Neural cell (in vitro differentiated cells): ENCODE measurements at regions not wholly inside any gene's neighbourhood (a gene's known extent, or its start where the extent isn't known, plus 50 kb on each side); places are given as distances from the start of the nearest gene placed in this dataset.
"Not testable (repeated sequence)": the region's sequence is repeated elsewhere in the genome, so short reads cannot be mapped to it uniquely, and the experiment has no call there.

Experiments used
- H2AFZ ChIP-seq: fragments of 200-600, 300-800 bp; sonication (generic), shearing (Covaris generic); 2 replicates; pipeline ENCODE4 v1.6.0; 2014; ENCODE audit warnings: low read depth, mild to moderate bottlenecking, antibody characterized with exemption, low read length, moderate library complexity
- H3F3A ChIP-seq: fragments of 200-600 bp; shearing (Covaris generic); 2 replicates; pipeline ENCODE4 v1.6.1; 2016; ENCODE audit warnings: mild to moderate bottlenecking, moderate library complexity, mixed read lengths, antibody characterized with exemption, low read length; ENCODE audit not compliant: insufficient read depth, poor library complexity, severe bottlenecking
- H3K27ac ChIP-seq: fragments of 200-600, 300-800 bp; sonication (generic), shearing (Covaris generic); 2 replicates; pipeline ENCODE4 v1.5.1; 2014; ENCODE audit warnings: mild to moderate bottlenecking, low read length, moderate library complexity
- H3K27me3 ChIP-seq: fragments of 300-800, 200-600 bp; sonication (generic), shearing (Covaris generic); 2 replicates; pipeline ENCODE4 v1.6.0; 2014; ENCODE audit warnings: mild to moderate bottlenecking, low read depth, low read length, moderate library complexity; ENCODE audit not compliant: insufficient read depth
- H3K36me3 ChIP-seq: fragments of 300-800, 200-600 bp; sonication (generic), shearing (Covaris generic); 2 replicates; pipeline ENCODE4 v1.5.1; 2014; ENCODE audit warnings: mild to moderate bottlenecking, antibody characterized with exemption, low read length, moderate library complexity; ENCODE audit not compliant: insufficient read depth
- H3K4me2 ChIP-seq: fragments of 300-800, 200-600 bp; sonication (generic), shearing (Covaris generic); 2 replicates; pipeline ENCODE4 v1.6.0; 2014; ENCODE audit warnings: mild to moderate bottlenecking, low read length
- H3K4me3 ChIP-seq: fragments of 300-800, 200-600 bp; sonication (generic), shearing (Covaris generic); 2 replicates; pipeline ENCODE4 v1.5.1; 2014; ENCODE audit warnings: mild to moderate bottlenecking, low read length, moderate library complexity
- H3K79me2 ChIP-seq: fragments of 200-600 bp; shearing (Covaris generic); replicated peaks from 2 replicates; pipeline ENCODE4 v1.6.0; 2014; ENCODE audit warnings: mild to moderate bottlenecking, low read length, moderate library complexity; ENCODE audit not compliant: insufficient read depth
- H3K9ac ChIP-seq: fragments of 300-800, 200-600 bp; sonication (generic), shearing (Covaris generic); 2 replicates; pipeline ENCODE4 v1.6.1; 2016; ENCODE audit warnings: mild to moderate bottlenecking, low read length, mixed read lengths
- H3K9me2 ChIP-seq: fragments of 200-600 bp; shearing (Covaris generic); 2 replicates; pipeline ENCODE4 v1.6.1; 2016; ENCODE audit warnings: mild to moderate bottlenecking, low read length, mixed read lengths; ENCODE audit not compliant: insufficient read depth
- H3K9me3 ChIP-seq: fragments of 200-600, 300-800 bp; sonication (generic), shearing (Covaris generic); 2 replicates; pipeline ENCODE4 v1.6.1; 2016; ENCODE audit warnings: mild to moderate bottlenecking, mixed run types, low read length, moderate library complexity, mixed read lengths
- H4K20me1 ChIP-seq: fragments of 200-600 bp; shearing (Covaris generic); 2 replicates; pipeline ENCODE4 v1.6.1; 2016; ENCODE audit warnings: mild to moderate bottlenecking, mixed run types; ENCODE audit not compliant: insufficient read depth
- EP300 ChIP-seq: fragments of 450-650 bp; conservative IDR thresholded peaks from 2 replicates; pipeline ENCODE4 v1.6.1; 2014; ENCODE audit warnings: antibody characterized with exemption, mild to moderate bottlenecking, moderate library complexity; ENCODE audit not compliant: poor library complexity, severe bottlenecking
- EZH2 ChIP-seq: fragments of 200-600, 300-800 bp; shearing (Covaris generic), sonication (generic); IDR thresholded peaks from 2 replicates; pipeline ENCODE4 v1.6.1; 2014; ENCODE audit warnings: antibody characterized with exemption, low read length, borderline replicate concordance, mild to moderate bottlenecking; ENCODE audit not compliant: insufficient read depth, poor library complexity, severe bottlenecking
- MXI1 ChIP-seq: fragments of 450-650 bp; conservative IDR thresholded peaks from 2 replicates; pipeline ENCODE4 v1.6.1; 2014; ENCODE audit warnings: antibody characterized with exemption, mild to moderate bottlenecking; ENCODE audit not compliant: poor library complexity, severe bottlenecking
- POLR2AphosphoS5 ChIP-seq: IDR thresholded peaks from 2 replicates; pipeline ENCODE4 v1.6.1; 2012
- RAD21 ChIP-seq: fragments of 450-650 bp; conservative IDR thresholded peaks from 2 replicates; pipeline ENCODE4 v1.6.1; 2014; ENCODE audit warnings: antibody characterized with exemption, mild to moderate bottlenecking, moderate library complexity
- SMC3 ChIP-seq: fragments of 450-650 bp; conservative IDR thresholded peaks from 2 replicates; pipeline ENCODE4 v1.6.1; 2014; ENCODE audit warnings: antibody characterized with exemption, mild to moderate bottlenecking, moderate library complexity; ENCODE audit not compliant: poor library complexity
- TAF1 ChIP-seq: IDR thresholded peaks from 2 replicates; pipeline ENCODE4 v1.6.1; 2012; ENCODE audit warnings: low read depth
- TF ChIP-seq, protein P1 (sequence below): IDR thresholded peaks from 2 replicates; pipeline ENCODE4 v1.6.1; 2012; ENCODE audit warnings: borderline replicate concordance
- TF ChIP-seq, protein P2 (sequence below): fragments of 450-650 bp; IDR thresholded peaks from 2 replicates; pipeline ENCODE4 v1.5.1; 2014; ENCODE audit warnings: antibody characterized with exemption, mild to moderate bottlenecking, moderate library complexity; ENCODE audit not compliant: poor library complexity, severe bottlenecking

DNA sequence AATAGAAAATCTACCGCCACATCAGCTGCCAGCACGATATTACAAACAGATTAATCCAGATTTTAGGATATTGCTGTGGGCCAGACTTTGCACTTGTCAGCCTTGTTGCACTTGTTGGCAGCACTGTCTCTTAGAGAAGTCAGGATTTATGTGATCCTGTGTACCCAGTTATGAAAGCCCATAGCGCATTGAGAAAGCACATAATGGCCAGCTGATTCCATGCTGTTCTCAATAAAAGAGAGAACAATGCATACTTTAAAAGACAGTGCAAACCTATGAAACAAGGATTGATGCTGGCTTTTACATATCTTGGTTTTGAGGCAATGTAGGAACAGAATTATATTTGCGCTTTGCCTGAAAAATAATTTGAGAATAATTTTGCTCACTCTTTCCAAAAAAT, 140.8 kb downstream of the CEP120 start:
- no peak overlapping the region for H3K4me3 ChIP-seq
- TF ChIP-seq RAD21 = no peak
- TF ChIP-seq, protein P1, sequence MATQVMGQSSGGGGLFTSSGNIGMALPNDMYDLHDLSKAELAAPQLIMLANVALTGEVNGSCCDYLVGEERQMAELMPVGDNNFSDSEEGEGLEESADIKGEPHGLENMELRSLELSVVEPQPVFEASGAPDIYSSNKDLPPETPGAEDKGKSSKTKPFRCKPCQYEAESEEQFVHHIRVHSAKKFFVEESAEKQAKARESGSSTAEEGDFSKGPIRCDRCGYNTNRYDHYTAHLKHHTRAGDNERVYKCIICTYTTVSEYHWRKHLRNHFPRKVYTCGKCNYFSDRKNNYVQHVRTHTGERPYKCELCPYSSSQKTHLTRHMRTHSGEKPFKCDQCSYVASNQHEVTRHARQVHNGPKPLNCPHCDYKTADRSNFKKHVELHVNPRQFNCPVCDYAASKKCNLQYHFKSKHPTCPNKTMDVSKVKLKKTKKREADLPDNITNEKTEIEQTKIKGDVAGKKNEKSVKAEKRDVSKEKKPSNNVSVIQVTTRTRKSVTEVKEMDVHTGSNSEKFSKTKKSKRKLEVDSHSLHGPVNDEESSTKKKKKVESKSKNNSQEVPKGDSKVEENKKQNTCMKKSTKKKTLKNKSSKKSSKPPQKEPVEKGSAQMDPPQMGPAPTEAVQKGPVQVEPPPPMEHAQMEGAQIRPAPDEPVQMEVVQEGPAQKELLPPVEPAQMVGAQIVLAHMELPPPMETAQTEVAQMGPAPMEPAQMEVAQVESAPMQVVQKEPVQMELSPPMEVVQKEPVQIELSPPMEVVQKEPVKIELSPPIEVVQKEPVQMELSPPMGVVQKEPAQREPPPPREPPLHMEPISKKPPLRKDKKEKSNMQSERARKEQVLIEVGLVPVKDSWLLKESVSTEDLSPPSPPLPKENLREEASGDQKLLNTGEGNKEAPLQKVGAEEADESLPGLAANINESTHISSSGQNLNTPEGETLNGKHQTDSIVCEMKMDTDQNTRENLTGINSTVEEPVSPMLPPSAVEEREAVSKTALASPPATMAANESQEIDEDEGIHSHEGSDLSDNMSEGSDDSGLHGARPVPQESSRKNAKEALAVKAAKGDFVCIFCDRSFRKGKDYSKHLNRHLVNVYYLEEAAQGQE = no peak
- no peak for TF ChIP-seq TAF1
- no peak for TF ChIP-seq EZH2
- TF ChIP-seq SMC3 = no peak
- TF ChIP-seq POLR2AphosphoS5 = no peak
- no peak for TF ChIP-seq EP300
- TF ChIP-seq, protein P2, sequence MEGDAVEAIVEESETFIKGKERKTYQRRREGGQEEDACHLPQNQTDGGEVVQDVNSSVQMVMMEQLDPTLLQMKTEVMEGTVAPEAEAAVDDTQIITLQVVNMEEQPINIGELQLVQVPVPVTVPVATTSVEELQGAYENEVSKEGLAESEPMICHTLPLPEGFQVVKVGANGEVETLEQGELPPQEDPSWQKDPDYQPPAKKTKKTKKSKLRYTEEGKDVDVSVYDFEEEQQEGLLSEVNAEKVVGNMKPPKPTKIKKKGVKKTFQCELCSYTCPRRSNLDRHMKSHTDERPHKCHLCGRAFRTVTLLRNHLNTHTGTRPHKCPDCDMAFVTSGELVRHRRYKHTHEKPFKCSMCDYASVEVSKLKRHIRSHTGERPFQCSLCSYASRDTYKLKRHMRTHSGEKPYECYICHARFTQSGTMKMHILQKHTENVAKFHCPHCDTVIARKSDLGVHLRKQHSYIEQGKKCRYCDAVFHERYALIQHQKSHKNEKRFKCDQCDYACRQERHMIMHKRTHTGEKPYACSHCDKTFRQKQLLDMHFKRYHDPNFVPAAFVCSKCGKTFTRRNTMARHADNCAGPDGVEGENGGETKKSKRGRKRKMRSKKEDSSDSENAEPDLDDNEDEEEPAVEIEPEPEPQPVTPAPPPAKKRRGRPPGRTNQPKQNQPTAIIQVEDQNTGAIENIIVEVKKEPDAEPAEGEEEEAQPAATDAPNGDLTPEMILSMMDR = no peak
- TF ChIP-seq MXI1 = no peak
- no peaks in the 10 kb centered on the region for H3K36me3 ChIP-seq
- H3K27ac ChIP-seq = no peak overlapping the region
- H3F3A ChIP-seq = no peaks in the 10 kb centered on the region
- H3K4me2 ChIP-seq = no peak overlapping the region
- H4K20me1 ChIP-seq = no peaks in the 10 kb centered on the region
- H3K9me3 ChIP-seq = no peaks in the 10 kb centered on the region
- no peak overlapping the region for H2AFZ ChIP-seq
- no peaks in the 10 kb centered on the region for H3K79me2 ChIP-seq
- H3K9me2 ChIP-seq = no peaks in the 10 kb centered on the region
- no peak overlapping the region for H3K9ac ChIP-seq
- H3K27me3 ChIP-seq = peaks cover 21% of the 10 kb centered on the region

DNA sequence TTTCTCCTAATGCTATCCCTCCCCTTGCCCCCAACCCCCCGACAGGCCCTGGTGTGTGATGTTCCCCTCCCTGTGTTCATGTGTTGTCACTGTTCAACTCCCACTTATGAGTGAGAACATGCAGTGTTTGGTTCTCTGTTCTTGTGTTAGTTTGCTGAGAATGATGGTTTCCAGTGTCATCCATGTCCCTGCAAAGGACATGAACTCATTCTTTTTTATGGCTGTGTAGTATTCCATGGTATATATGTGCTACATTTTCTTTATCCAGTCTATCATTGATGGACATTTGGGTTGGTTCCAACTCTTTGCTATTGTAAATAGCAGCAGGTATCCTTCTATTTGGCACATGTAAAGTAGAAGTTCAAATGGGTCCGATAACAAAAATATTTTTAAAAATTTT, 142.3 kb downstream of the CEP120 start:
- H3K9ac ChIP-seq, H3K27ac ChIP-seq, H3K79me2 ChIP-seq, H3K4me2 ChIP-seq, H3K9me3 ChIP-seq, H4K20me1 ChIP-seq, H3K9me2 ChIP-seq, H3K27me3 ChIP-seq, H3F3A ChIP-seq, H2AFZ ChIP-seq, H3K36me3 ChIP-seq, H3K4me3 ChIP-seq: not testable (repeated sequence)

- no peaks in the 10 kb centered on the region for H3K9me2 ChIP-seq
- no peak overlapping the region for H2AFZ ChIP-seq
- H3K9ac ChIP-seq = no peak overlapping the region
- no peaks in the 10 kb centered on the region for H3K79me2 ChIP-seq
- H3K27ac ChIP-seq = no peak overlapping the region
- H3K4me3 ChIP-seq = no peak overlapping the region
- H3K36me3 ChIP-seq = no peaks in the 10 kb centered on the region
- H3K27me3 ChIP-seq = no peaks in the 10 kb centered on the region
- H3K4me2 ChIP-seq = no peak overlapping the region
- H3F3A ChIP-seq = no peaks in the 10 kb centered on the region
- H4K20me1 ChIP-seq = no peaks in the 10 kb centered on the region
- no peaks in the 10 kb centered on the region for H3K9me3 ChIP-seq
- TF ChIP-seq, protein P1 = no peak
- no peak for TF ChIP-seq TAF1
- TF ChIP-seq EZH2 = no peak
- TF ChIP-seq, protein P2 = no peak
- no peak for TF ChIP-seq EP300
- no peak for TF ChIP-seq MXI1
- no peak for TF ChIP-seq POLR2AphosphoS5
- TF ChIP-seq SMC3 = no peak
- no peak for TF ChIP-seq RAD21
These were observed 144.1 kb downstream of the CEP120 start for GRCh38 chr5:123279136-123279535.
